HEK293 (cell line): ENCODE measurements at regions not wholly inside any gene's neighbourhood (a gene's known extent, or its start where the extent isn't known, plus 50 kb on each side); places are given as distances from the start of the nearest gene placed in this dataset.

Experiments used
- CTCF ChIA-PET: fragments of 350-600 bp; formaldehyde crosslinking; extraction: SDS; loops from one replicate; lab custom pipeline; 2021; ENCODE audit warnings: antibody characterized with exemption; lab: Yijun Ruan, JAX
- POLR2A ChIA-PET: fragments of 300-600 bp; formaldehyde crosslinking; extraction: SDS; loops from one replicate; lab custom pipeline; 2020; ENCODE audit warnings: antibody characterized with exemption, inconsistent platforms; lab: Yijun Ruan, JAX
- H3K27ac ChIP-seq: fragments of 200-500 bp; sonication (Bioruptor generic); 2 replicates; pipeline ENCODE4 v1.5.1; 2014; ENCODE audit warnings: low read depth, low read length, control low read depth, inconsistent platforms; ENCODE audit errors: extremely low read depth
- H3K36me3 ChIP-seq, 2 experiments: fragments of 200-500 bp in 1 of 2; sonication (Bioruptor generic) in 1 of 2; 1 replicate in 1 of 2; 2 replicates in 1 of 2; pipeline ENCODE4 v1.5.1; 2014 to 2017; ENCODE audit warnings: inconsistent platforms in 2 of 2, low read length in 2 of 2; ENCODE audit not compliant: control insufficient read depth in 2 of 2, insufficient read depth in 1 of 2
- H3K4me1 ChIP-seq: fragments of 200-500 bp; sonication (Bioruptor generic); 2 replicates; pipeline ENCODE4 v1.5.1; 2014; ENCODE audit warnings: mild to moderate bottlenecking, low read length, inconsistent platforms; ENCODE audit not compliant: control insufficient read depth, insufficient read depth
- H3K4me3 ChIP-seq: 2 replicates; pipeline ENCODE4 v1.5.1; 2011; ENCODE audit warnings: low read depth, mild to moderate bottlenecking, control low read depth, low read length, moderate library complexity
- H3K9me3 ChIP-seq: fragments of 200-500 bp; sonication (Bioruptor generic); 2 replicates; pipeline ENCODE4 v1.5.1; 2014; ENCODE audit warnings: low read depth, low read length, inconsistent platforms; ENCODE audit not compliant: control insufficient read depth, insufficient read depth
- PRDM1 ChIP-seq: fragments of 450-650 bp; formaldehyde crosslinking; IDR thresholded peaks from 2 replicates; pipeline ENCODE4; 2016; ENCODE audit warnings: missing biosample characterization, missing genetic modification characterization
- SALL2 ChIP-seq: fragments of 450-650 bp; formaldehyde crosslinking; IDR thresholded peaks from 2 replicates; pipeline ENCODE4 v1.5.0; 2017; ENCODE audit warnings: missing biosample characterization, mild to moderate bottlenecking, missing genetic modification characterization, borderline replicate concordance
- SCRT2 ChIP-seq: fragments of 450-650 bp; formaldehyde crosslinking; IDR thresholded peaks from 2 replicates; pipeline ENCODE4 v1.5.1; 2016; ENCODE audit warnings: missing biosample characterization, missing genetic modification characterization
- WT1 ChIP-seq: fragments of 450-650 bp; formaldehyde crosslinking; IDR thresholded peaks from 2 replicates; pipeline ENCODE4 v1.5.1; 2016; ENCODE audit warnings: missing biosample characterization, missing genetic modification characterization
- ZNF138 ChIP-seq: fragments of 450-650 bp; formaldehyde crosslinking; IDR thresholded peaks from 2 replicates; pipeline ENCODE4 v1.5.1; 2016; ENCODE audit warnings: missing biosample characterization, missing genetic modification characterization, borderline replicate concordance
- ZNF221 ChIP-seq: fragments of 450-650 bp; formaldehyde crosslinking; IDR thresholded peaks from 2 replicates; pipeline ENCODE4 v1.5.1; 2017; ENCODE audit warnings: missing biosample characterization, missing genetic modification characterization, borderline replicate concordance
- ZNF292 ChIP-seq: fragments of 450-650 bp; formaldehyde crosslinking; IDR thresholded peaks from 2 replicates; pipeline ENCODE4 v1.5.1; 2016; ENCODE audit warnings: low read depth, missing biosample characterization, missing genetic modification characterization, borderline replicate concordance
- ZNF423 ChIP-seq: fragments of 450-650 bp; formaldehyde crosslinking; IDR thresholded peaks from 2 replicates; pipeline ENCODE4 v1.5.1; 2016; ENCODE audit warnings: missing biosample characterization, missing genetic modification characterization
- ZNF645 ChIP-seq: fragments of 450-650 bp; formaldehyde crosslinking; IDR thresholded peaks from 2 replicates; pipeline ENCODE4; 2016; ENCODE audit warnings: missing biosample characterization, missing genetic modification characterization
- ZNF704 ChIP-seq: fragments of 450-650 bp; formaldehyde crosslinking; IDR thresholded peaks from 2 replicates; pipeline ENCODE4 v1.5.1; 2016; ENCODE audit warnings: missing biosample characterization, missing genetic modification characterization
- ZNF707 ChIP-seq: fragments of 450-650 bp; formaldehyde crosslinking; IDR thresholded peaks from 2 replicates; pipeline ENCODE4 v1.5.1; 2016; ENCODE audit warnings: missing biosample characterization, missing genetic modification characterization
- ZNF776 ChIP-seq: fragments of 450-650 bp; formaldehyde crosslinking; IDR thresholded peaks from 2 replicates; pipeline ENCODE4 v1.5.0; 2017; ENCODE audit warnings: missing biosample characterization, missing genetic modification characterization, borderline replicate concordance
- TF ChIP-seq, protein P1 (sequence below): fragments of 450-650 bp; IDR thresholded peaks from 2 replicates; pipeline ENCODE4 v1.5.1; 2018; ENCODE audit warnings: missing biosample characterization, mild to moderate bottlenecking, missing genetic modification characterization

DNA sequence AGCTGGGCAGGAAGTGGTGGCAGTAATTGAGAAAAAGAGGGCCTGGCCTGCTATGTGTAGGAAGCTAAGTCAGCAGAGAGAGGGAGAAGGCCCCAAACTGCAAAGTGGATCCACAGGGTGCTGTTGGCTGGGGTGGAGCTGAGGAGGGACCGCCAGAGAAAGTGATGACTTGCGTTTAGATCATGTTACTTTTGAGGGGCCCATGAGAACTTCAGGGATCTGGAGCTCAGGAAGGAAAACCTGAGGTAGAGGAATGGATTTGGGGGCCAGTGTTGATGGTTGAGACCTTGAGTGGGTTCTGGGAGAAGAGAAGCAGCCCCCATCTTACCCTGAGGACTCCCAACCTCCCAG, 155.5 kb downstream of the MRPL14 start:
- TF ChIP-seq WT1 (tag by site-specific recombination) = no peak
- 0 out of 2 replicates have a peak, but pooled peaks have one; percentile 6 for TF ChIP-seq PRDM1 (tag by site-specific recombination)
- ChIA-PET POLR2A (no interaction called here), CTCF (interaction anchor here (0.7 to 1.5 kb wide), 5 partner anchors 27 to 199 kb away, joined by 3 to 4 read pairs (median 3); no protein-coding TSS in a partner anchor)
- Histone ChIP-seq H3K4me3 (no peak overlapping the region), H3K4me1 (no peaks in the 10 kb centered on the region), H3K36me3 (no peaks in the 10 kb centered on the region), H3K9me3 (no peaks in the 10 kb centered on the region), H3K27ac (no peak overlapping the region)

DNA sequence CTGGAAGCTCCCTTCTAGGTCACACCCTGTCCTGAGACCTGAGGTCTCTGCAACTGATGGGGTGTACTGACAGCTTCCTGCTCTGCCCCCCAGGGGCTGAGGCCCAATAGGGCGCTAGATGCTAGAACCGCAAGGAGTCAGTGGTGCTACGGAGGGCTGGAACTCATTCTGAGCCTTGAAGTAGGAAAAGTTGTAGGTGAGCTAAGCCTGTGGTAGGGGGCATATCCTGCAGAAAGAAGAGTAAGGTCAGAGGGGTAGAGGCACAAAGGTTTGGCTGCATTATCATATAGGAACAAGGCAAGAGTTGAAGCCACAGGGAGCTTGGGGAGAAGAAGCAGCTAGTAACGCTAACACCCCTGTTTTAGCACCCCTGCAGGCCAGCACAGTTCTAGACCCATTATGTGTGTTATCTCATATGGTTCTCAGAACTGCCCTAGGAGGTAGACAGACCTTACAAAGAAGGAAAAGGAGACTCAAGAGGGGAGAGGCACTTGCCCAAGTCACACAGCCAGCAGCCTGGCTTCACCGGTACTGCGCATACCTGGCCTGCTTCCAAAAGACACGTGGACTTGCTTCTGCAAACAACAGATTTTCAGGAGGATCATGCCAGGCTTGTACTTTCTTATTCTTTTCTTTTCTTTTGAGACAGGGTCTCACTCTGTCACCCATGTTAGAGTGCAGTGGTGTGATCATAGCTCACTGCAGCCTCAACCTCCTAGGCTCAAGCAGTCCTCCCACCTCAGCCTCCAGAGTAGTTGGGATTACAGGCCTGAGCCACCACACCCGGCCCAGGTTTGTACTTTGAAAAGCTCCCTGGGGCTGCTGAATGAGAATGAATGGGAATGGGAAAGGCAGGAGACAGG, 156.1 kb downstream of the MRPL14 start:
- H3K27ac ChIP-seq = no peak overlapping the region
- H3K9me3 ChIP-seq = no peaks in the 10 kb centered on the region
- H3K4me1 ChIP-seq = no peaks in the 10 kb centered on the region
- TF ChIP-seq, protein P1, sequence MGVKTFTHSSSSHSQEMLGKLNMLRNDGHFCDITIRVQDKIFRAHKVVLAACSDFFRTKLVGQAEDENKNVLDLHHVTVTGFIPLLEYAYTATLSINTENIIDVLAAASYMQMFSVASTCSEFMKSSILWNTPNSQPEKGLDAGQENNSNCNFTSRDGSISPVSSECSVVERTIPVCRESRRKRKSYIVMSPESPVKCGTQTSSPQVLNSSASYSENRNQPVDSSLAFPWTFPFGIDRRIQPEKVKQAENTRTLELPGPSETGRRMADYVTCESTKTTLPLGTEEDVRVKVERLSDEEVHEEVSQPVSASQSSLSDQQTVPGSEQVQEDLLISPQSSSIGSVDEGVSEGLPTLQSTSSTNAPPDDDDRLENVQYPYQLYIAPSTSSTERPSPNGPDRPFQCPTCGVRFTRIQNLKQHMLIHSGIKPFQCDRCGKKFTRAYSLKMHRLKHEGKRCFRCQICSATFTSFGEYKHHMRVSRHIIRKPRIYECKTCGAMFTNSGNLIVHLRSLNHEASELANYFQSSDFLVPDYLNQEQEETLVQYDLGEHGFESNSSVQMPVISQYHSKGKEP (tag by site-specific recombination) = no peak
- no peak for TF ChIP-seq ZNF423 (tag by site-specific recombination)
- no peak for TF ChIP-seq SALL2
- no peak for TF ChIP-seq SCRT2
- TF ChIP-seq ZNF221 (tag by site-specific recombination) = no peak
- no peak for TF ChIP-seq ZNF138 (tag by site-specific recombination)
- TF ChIP-seq ZNF707 (tag by site-specific recombination) = no peak
- no peak for TF ChIP-seq ZNF292
- no peak for TF ChIP-seq ZNF704 (tag by site-specific recombination)
- ChIA-PET CTCF (interaction anchor here (0.7 to 1.5 kb wide), 7 partner anchors 20 to 198 kb away, joined by 3 to 4 read pairs (median 3); no protein-coding TSS in a partner anchor), POLR2A (no interaction called here)
- no peaks in the 10 kb centered on the region for H3K36me3 ChIP-seq
- H3K4me3 ChIP-seq = no peak overlapping the region

GRCh38 chr6:43970068-43970912, 157.0 kb downstream of the MRPL14 start:
- no peaks in the 10 kb centered on the region for H3K36me3 ChIP-seq
- CTCF ChIA-PET = interaction anchor here (0.5 to 1.5 kb wide), 6 partner anchors 19 to 201 kb away, joined by 3 to 7 read pairs (median 3); partner anchors contain the start of gene VEGFA

More at GRCh38 chr6:43970068-43970912, 157.0 kb downstream of the MRPL14 start:
- TF ChIP-seq ZNF776 (tag by site-specific recombination) (0 out of 2 replicates have a peak, but pooled peaks have one; percentile 6), PRDM1 (tag by site-specific recombination) (peak; percentile 54), ZNF645 (tag by site-specific recombination) (no peak)
- TF ChIP-seq, all 188 proteins: peak for 2
- Histone ChIP-seq H3K4me1 (no peaks in the 10 kb centered on the region), H3K4me3 (no peak overlapping the region), H3K9me3 (no peaks in the 10 kb centered on the region), H3K27ac (no peak overlapping the region)
- POLR2A ChIA-PET = no interaction called here
